Liver (tissue), 3 donors: ENCODE measurements at regions not wholly inside any gene's neighbourhood (a gene's known extent, or its start where the extent isn't known, plus 50 kb on each side); places are given as distances from the start of the nearest gene placed in this dataset.

Source experiments
- CTCF ChIP-seq: fragments of 150-350 bp; IDR thresholded peaks from 2 replicates; pipeline ENCODE4 v1.5.1; 2017; ENCODE audit warnings: improper control_type of control experiment, low read depth, low read length; ENCODE audit not compliant: missing input control
- EGR1 ChIP-seq, 2 donors: IDR thresholded peaks; 2 replicates each; pipeline ENCODE4 v1.6.1; 2016 to 2018; ENCODE audit warnings: antibody characterized with exemption in 2 of 2, low read depth in 2 of 2
- FOXA1 ChIP-seq: IDR thresholded peaks from 2 replicates; pipeline ENCODE4 v1.6.1; 2016; ENCODE audit warnings: antibody characterized with exemption
- GABPA ChIP-seq, 2 donors: IDR thresholded peaks in 1 of 2; conservative IDR thresholded peaks in 1 of 2; 2 replicates each; pipeline ENCODE4 v1.6.1; 2016; ENCODE audit warnings: antibody characterized with exemption in 2 of 2, mild to moderate bottlenecking in 1 of 2, moderate library complexity in 1 of 2
- JUND ChIP-seq, 2 donors: IDR thresholded peaks; 2 replicates each; pipeline ENCODE4 v1.6.1; 2016; ENCODE audit warnings: antibody characterized with exemption in 2 of 2
- NR2F2 ChIP-seq: IDR thresholded peaks from 2 replicates; pipeline ENCODE4 v1.6.1; 2016; ENCODE audit warnings: antibody characterized with exemption
- REST ChIP-seq: IDR thresholded peaks from 2 replicates; pipeline ENCODE4 v1.6.1; 2016; ENCODE audit warnings: antibody characterized with exemption, mild to moderate bottlenecking
- RXRA ChIP-seq, 2 donors: IDR thresholded peaks; 2 replicates each; pipeline ENCODE4 v1.6.1; 2017 to 2018; ENCODE audit warnings: antibody characterized with exemption in 2 of 2, mild to moderate bottlenecking in 1 of 2
- TAF1 ChIP-seq: conservative IDR thresholded peaks from 2 replicates; pipeline ENCODE4 v1.6.1; 2016; ENCODE audit warnings: antibody characterized with exemption, mild to moderate bottlenecking
- YY1 ChIP-seq: IDR thresholded peaks from 2 replicates; pipeline ENCODE4 v1.6.1; 2016; ENCODE audit warnings: antibody characterized with exemption, mild to moderate bottlenecking
- ZBTB33 ChIP-seq: IDR thresholded peaks from 2 replicates; pipeline ENCODE4 v1.6.1; 2016; ENCODE audit warnings: antibody characterized with exemption
- TF ChIP-seq, protein P1 (sequence below): IDR thresholded peaks from 2 replicates; pipeline ENCODE4 v1.6.1; 2016; ENCODE audit warnings: antibody characterized with exemption
- TF ChIP-seq, protein P2 (sequence below): IDR thresholded peaks from 2 replicates; pipeline ENCODE4 v1.6.1; 2016; ENCODE audit warnings: antibody characterized with exemption
- donor health status: healthy.
- donor health status: healthy.

GRCh38 chr20:48458601-48459385 lies 369.0 kb downstream of the PREX1 start:
- no peak for TF ChIP-seq REST
- no peak for TF ChIP-seq CTCF
- no peak for TF ChIP-seq EGR1 (IDR thresholded peaks at IDR 0.05; ENCODE audit: low read depth in 2 of 2)
- TF ChIP-seq GABPA (IDR thresholded peaks at IDR 0.05 in 1 of 2, conservative IDR thresholded peaks at IDR 0.05 in 1 of 2), result no peak
- no peak for TF ChIP-seq NR2F2
- TF ChIP-seq YY1, result no peak
- TF ChIP-seq JUND (IDR thresholded peaks at IDR 0.05), result no peak
- no peak for TF ChIP-seq ZBTB33
- TF ChIP-seq TAF1, result no peak
- TF ChIP-seq, protein P1, sequence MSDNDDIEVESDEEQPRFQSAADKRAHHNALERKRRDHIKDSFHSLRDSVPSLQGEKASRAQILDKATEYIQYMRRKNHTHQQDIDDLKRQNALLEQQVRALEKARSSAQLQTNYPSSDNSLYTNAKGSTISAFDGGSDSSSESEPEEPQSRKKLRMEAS, result no peak
- TF ChIP-seq RXRA (IDR thresholded peaks at IDR 0.05), result no peak
- no peak for TF ChIP-seq FOXA1
- TF ChIP-seq, protein P2, sequence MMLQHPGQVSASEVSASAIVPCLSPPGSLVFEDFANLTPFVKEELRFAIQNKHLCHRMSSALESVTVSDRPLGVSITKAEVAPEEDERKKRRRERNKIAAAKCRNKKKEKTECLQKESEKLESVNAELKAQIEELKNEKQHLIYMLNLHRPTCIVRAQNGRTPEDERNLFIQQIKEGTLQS, result no peak
